Peyer's patch (tissue), 4 donors: ENCODE measurements at regions not wholly inside any gene's neighbourhood (a gene's known extent, or its start where the extent isn't known, plus 50 kb on each side); places are given as distances from the start of the nearest gene placed in this dataset.

Experiments
- DNase-seq, 3 donors: peaks; one replicate each; pipeline ENCODE4 v3.0.0-alpha.2; 2017 to 2019
- H3K27ac ChIP-seq, 4 donors: fragments of 200-600 bp; sonication (generic); one replicate each; pipeline ENCODE4 v1.5.1; 2016 to 2019
- H3K27me3 ChIP-seq, 2 donors: fragments of 200-600 bp; sonication (generic); one replicate each; pipeline ENCODE4 v1.5.1; 2019
- H3K36me3 ChIP-seq, 3 donors: fragments of 200-600 bp; sonication (generic); one replicate each; pipeline ENCODE4 v1.5.1; 2016 to 2019
- H3K4me1 ChIP-seq, 4 donors: fragments of 200-600 bp; sonication (generic); one replicate each; pipeline ENCODE4 v1.5.1; 2016 to 2019
- H3K4me3 ChIP-seq, 4 donors: fragments of 200-600 bp; sonication (generic); 1 replicate in 3 of 4; 2 replicates in 1 of 4; pipeline ENCODE4 v1.5.1; 2016 to 2019; ENCODE audit warnings: mild to moderate bottlenecking in 1 of 4
- H3K9me3 ChIP-seq, 4 donors: fragments of 200-600 bp; sonication (generic); one replicate each; pipeline ENCODE4 v1.5.1; 2016 to 2019; ENCODE audit warnings: mild to moderate bottlenecking in 1 of 4
- POLR2A ChIP-seq, 2 donors: fragments of 450-650 bp; IDR thresholded peaks; one replicate each; pipeline ENCODE4 v1.5.1; 2017; ENCODE audit warnings: antibody characterized with exemption in 2 of 2, mild to moderate bottlenecking in 2 of 2, moderate library complexity in 2 of 2
- TF ChIP-seq, protein P1 (sequence below), 6 experiments: fragments of 450-650 bp in 4 of 6; fragments of 200-600 bp in 2 of 6; sonication (generic) in 1 of 6; IDR thresholded peaks; one replicate each; pipeline ENCODE4 v1.5.1; 2017 to 2019; ENCODE audit warnings: antibody characterized with exemption in 6 of 6, mild to moderate bottlenecking in 3 of 6, moderate library complexity in 1 of 6

DNA sequence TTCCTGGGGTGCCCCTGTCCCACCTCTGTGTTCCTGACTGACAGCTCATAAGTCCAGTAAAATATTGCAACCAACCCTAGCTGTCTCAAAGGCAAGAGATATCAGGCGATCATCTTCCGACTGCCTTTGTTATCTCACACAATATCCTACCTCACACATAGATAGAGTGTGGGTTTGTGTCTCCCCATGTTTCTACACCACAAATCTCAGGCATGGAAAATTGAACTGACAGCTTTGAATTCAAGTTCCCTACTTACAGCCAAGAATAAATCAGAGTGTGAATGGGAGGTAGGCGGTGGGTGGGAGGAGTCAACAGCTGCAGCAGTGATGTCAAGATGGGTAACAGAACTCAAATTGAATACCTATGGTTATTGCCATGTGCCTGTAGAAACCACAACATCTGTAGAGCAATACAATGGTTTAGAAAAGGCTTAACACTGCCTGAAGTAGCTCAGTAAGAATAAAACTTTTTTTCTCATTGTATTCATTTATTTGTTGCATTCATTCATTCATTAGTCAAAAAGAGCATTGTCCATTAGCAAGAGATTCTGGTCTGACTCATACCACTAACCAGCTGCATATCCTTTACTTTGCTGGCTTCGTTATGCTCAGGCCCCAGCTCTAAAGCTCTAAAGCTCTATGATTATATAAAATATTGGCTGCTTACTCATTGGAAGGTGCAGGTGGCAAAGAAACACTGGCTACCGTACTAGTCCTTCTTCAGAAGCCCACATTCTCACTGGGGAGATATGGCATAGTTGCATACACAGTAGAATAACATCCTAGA is 108.2 kb upstream of the DMAC1 start:
- no peaks in the 10 kb centered on the region for H3K9me3 ChIP-seq
- H3K27me3 ChIP-seq = no peaks in the 10 kb centered on the region
- TF ChIP-seq, protein P1, sequence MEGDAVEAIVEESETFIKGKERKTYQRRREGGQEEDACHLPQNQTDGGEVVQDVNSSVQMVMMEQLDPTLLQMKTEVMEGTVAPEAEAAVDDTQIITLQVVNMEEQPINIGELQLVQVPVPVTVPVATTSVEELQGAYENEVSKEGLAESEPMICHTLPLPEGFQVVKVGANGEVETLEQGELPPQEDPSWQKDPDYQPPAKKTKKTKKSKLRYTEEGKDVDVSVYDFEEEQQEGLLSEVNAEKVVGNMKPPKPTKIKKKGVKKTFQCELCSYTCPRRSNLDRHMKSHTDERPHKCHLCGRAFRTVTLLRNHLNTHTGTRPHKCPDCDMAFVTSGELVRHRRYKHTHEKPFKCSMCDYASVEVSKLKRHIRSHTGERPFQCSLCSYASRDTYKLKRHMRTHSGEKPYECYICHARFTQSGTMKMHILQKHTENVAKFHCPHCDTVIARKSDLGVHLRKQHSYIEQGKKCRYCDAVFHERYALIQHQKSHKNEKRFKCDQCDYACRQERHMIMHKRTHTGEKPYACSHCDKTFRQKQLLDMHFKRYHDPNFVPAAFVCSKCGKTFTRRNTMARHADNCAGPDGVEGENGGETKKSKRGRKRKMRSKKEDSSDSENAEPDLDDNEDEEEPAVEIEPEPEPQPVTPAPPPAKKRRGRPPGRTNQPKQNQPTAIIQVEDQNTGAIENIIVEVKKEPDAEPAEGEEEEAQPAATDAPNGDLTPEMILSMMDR (IDR thresholded peaks at IDR 0.05) = no peak
- no peak for TF ChIP-seq POLR2A (IDR thresholded peaks at IDR 0.05)
- H3K36me3 ChIP-seq = no peaks in the 10 kb centered on the region
- no peaks in the 10 kb centered on the region for H3K4me1 ChIP-seq
- no peak overlapping the region for H3K4me3 ChIP-seq
- DNase-seq = no peak
- H3K27ac ChIP-seq = no peak overlapping the region

DNA sequence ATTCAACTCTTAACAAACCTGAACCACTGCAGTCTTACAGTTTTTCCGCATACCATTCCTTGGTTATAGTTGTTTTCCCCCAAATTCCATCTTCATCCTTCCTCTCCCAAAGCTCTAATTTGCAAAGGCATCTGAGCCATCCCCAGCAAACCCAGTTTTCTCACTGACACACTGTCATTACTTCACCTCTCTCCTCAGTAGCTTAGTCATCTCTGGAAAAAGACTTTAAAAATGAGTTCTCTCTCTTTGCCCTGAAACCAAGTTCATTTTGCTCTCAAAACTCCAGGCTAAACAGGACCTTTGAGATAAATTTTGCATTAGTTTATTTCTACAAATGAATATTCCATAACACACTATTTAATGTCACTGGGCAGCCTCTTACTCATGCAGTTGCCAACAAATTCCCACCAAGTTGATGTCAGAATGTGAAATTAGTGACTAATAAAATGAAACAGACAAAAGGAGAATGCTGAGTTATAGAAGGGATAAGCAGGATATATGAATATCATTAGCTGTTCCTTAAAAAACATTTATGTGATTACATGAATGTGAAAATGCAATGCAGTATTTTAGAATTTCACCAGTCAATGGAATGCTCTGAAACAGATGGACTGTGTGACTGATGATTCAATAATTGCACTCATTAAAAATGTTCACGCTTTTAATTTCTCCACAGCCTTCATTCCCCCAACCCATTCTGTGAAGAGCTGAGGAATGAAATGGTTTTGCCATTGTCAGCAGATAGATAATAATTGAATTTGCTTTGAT is 107.4 kb upstream of the DMAC1 start:
- Histone ChIP-seq H3K4me1 (no peaks in the 10 kb centered on the region), H3K4me3 (no peak overlapping the region), H3K27me3 (no peaks in the 10 kb centered on the region), H3K27ac (no peak overlapping the region), H3K9me3 (no peaks in the 10 kb centered on the region), H3K36me3 (no peaks in the 10 kb centered on the region)
- no peak for TF ChIP-seq POLR2A (IDR thresholded peaks at IDR 0.05)
- TF ChIP-seq, protein P1 (IDR thresholded peaks at IDR 0.05) = no peak
- no peak for DNase-seq

GRCh38 chr9:7901621-7902020 is 102.0 kb upstream of the DMAC1 start:
- no peak overlapping the region for H3K4me3 ChIP-seq
- TF ChIP-seq, protein P1 (IDR thresholded peaks at IDR 0.05) = no peak
- TF ChIP-seq POLR2A (IDR thresholded peaks at IDR 0.05) = no peak

GRCh38 chr9:7900541-7900940 is 101.0 kb upstream of the DMAC1 start:
- Histone ChIP-seq H3K4me3 (no peak overlapping the region), H3K9me3 (no peaks in the 10 kb centered on the region), H3K27me3 (no peaks in the 10 kb centered on the region), H3K27ac (no peak overlapping the region), H3K36me3 (no peaks in the 10 kb centered on the region), H3K4me1 (no peaks in the 10 kb centered on the region)
- TF ChIP-seq POLR2A (IDR thresholded peaks at IDR 0.05) = no peak
- TF ChIP-seq, protein P1 (IDR thresholded peaks at IDR 0.05) = no peak
- DNase-seq = no peak

More at GRCh38 chr9:7901621-7902020, 102.0 kb upstream of the DMAC1 start:
- Histone ChIP-seq H3K9me3 (no peaks in the 10 kb centered on the region), H3K27ac (no peak overlapping the region), H3K36me3 (no peaks in the 10 kb centered on the region), H3K4me1 (no peaks in the 10 kb centered on the region), H3K27me3 (no peaks in the 10 kb centered on the region)
- DNase-seq = no peak

GRCh38 chr9:7899753-7900152 is 100.2 kb upstream of the DMAC1 start:
- H3K4me1 ChIP-seq = no peaks in the 10 kb centered on the region
- H3K9me3 ChIP-seq = no peaks in the 10 kb centered on the region
- TF ChIP-seq, protein P1 (IDR thresholded peaks at IDR 0.05) = no peak
- TF ChIP-seq POLR2A (IDR thresholded peaks at IDR 0.05) = no peak
- no peak for DNase-seq
- H3K36me3 ChIP-seq = no peaks in the 10 kb centered on the region
- H3K27me3 ChIP-seq = no peaks in the 10 kb centered on the region
- H3K4me3 ChIP-seq = no peak overlapping the region
- no peak overlapping the region for H3K27ac ChIP-seq
